Keratinocyte (primary cell): ENCODE measurements at regions not wholly inside any gene's neighbourhood (a gene's known extent, or its start where the extent isn't known, plus 50 kb on each side); places are given as distances from the start of the nearest gene placed in this dataset.

Source experiments
- DNase-seq: peaks from one replicate; pipeline ENCODE4 v3.0.0-alpha.2; 2011; ENCODE audit warnings: low read depth, missing footprints, low spot score
- FAIRE-seq: peaks from 2 replicates; lab custom pipeline; 2011; peaks lifted over from hg19 to GRCh38; lab: Jason Lieb, UNC
- H2AFZ ChIP-seq: 2 replicates; pipeline ENCODE4 v1.6.0; 2012; ENCODE audit warnings: low read length, control low read depth, inconsistent platforms; ENCODE audit not compliant: control insufficient read depth
- H3K27ac ChIP-seq: 2 replicates; pipeline ENCODE4 v1.5.1; 2011; ENCODE audit warnings: low read length; ENCODE audit not compliant: control insufficient read depth, insufficient read depth
- H3K27me3 ChIP-seq: 3 replicates; pipeline ENCODE4 v1.6.0; 2011; ENCODE audit warnings: low read length; ENCODE audit not compliant: control insufficient read depth, insufficient read depth; ENCODE audit errors: extremely low read depth
- H3K36me3 ChIP-seq, 2 experiments: 2 replicates in 1 of 2; 3 replicates in 1 of 2; pipeline ENCODE4 v1.5.1; 2011; ENCODE audit warnings: low read length in 2 of 2, mild to moderate bottlenecking in 1 of 2; ENCODE audit not compliant: control insufficient read depth in 2 of 2, insufficient read depth in 2 of 2; ENCODE audit errors: extremely low read depth in 1 of 2
- H3K4me1 ChIP-seq: 3 replicates; pipeline ENCODE4 v1.5.1; 2011; ENCODE audit warnings: low read length; ENCODE audit not compliant: control insufficient read depth, insufficient read depth; ENCODE audit errors: extremely low read depth
- H3K4me2 ChIP-seq: 3 replicates; pipeline ENCODE4 v1.6.0; 2011; ENCODE audit warnings: low read depth, low read length; ENCODE audit not compliant: control insufficient read depth, insufficient read depth; ENCODE audit errors: extremely low read depth
- H3K4me3 ChIP-seq, 3 experiments: fragments of 200-600 bp in 1 of 3; sonication (generic) in 1 of 3; 2 replicates in 2 of 3; 3 replicates in 1 of 3; pipeline ENCODE4 v1.5.1; 2011 to 2016; ENCODE audit warnings: low read length in 3 of 3, mild to moderate bottlenecking in 3 of 3, control low read depth in 2 of 3, inconsistent platforms in 1 of 3, low read depth in 1 of 3, mixed read lengths in 1 of 3, mixed run types in 1 of 3, moderate library complexity in 1 of 3; ENCODE audit not compliant: control insufficient read depth in 2 of 3, insufficient read depth in 2 of 3; ENCODE audit errors: extremely low read depth in 1 of 3
- H3K79me2 ChIP-seq: 2 replicates; pipeline ENCODE4 v1.6.0; 2012; ENCODE audit warnings: low read length; ENCODE audit not compliant: control insufficient read depth, insufficient read depth
- H3K9ac ChIP-seq: 3 replicates; pipeline ENCODE4 v1.6.0; 2011; ENCODE audit warnings: low read length; ENCODE audit not compliant: control insufficient read depth, insufficient read depth; ENCODE audit errors: extremely low read depth
- H3K9me1 ChIP-seq: 3 replicates; pipeline ENCODE4 v1.6.0; 2011; ENCODE audit warnings: low read length; ENCODE audit not compliant: control insufficient read depth, insufficient read depth; ENCODE audit errors: extremely low read depth
- H3K9me3 ChIP-seq: 2 replicates; pipeline ENCODE4 v1.5.1; 2012; ENCODE audit warnings: low read depth, low read length; ENCODE audit not compliant: control insufficient read depth
- H4K20me1 ChIP-seq: 3 replicates; pipeline ENCODE4 v1.6.0; 2011; ENCODE audit warnings: low read length; ENCODE audit not compliant: control insufficient read depth, insufficient read depth; ENCODE audit errors: extremely low read depth
- EZH2 ChIP-seq: IDR thresholded peaks from one replicate; pipeline ENCODE4 v1.6.1; 2012; ENCODE audit warnings: inconsistent platforms, mild to moderate bottlenecking, low read length, moderate library complexity
- dilution Hi-C: fragments of 300-500 bp; cut with MboI; formaldehyde crosslinking; loops from one replicate; pipeline ENCODE4 v1.7.0; 2020; ENCODE audit warnings: low sequenced_read_pairs; ENCODE audit not compliant: extremely low pct_ligation_motif_present
- TF ChIP-seq, protein P1 (sequence below), 3 experiments: IDR thresholded peaks in 1 of 3; conservative IDR thresholded peaks in 1 of 3; optimal IDR thresholded peaks in 1 of 3; 2 replicates in 2 of 3; 3 replicates in 1 of 3; pipeline versions ENCODE3 to v1.5.1; 2011; ENCODE audit warnings: low read length in 3 of 3, mild to moderate bottlenecking in 3 of 3, moderate library complexity in 2 of 3, control low read depth in 1 of 3, inconsistent platforms in 1 of 3; ENCODE audit not compliant: insufficient read depth in 2 of 3; ENCODE audit errors: extremely low read depth in 1 of 3

DNA sequence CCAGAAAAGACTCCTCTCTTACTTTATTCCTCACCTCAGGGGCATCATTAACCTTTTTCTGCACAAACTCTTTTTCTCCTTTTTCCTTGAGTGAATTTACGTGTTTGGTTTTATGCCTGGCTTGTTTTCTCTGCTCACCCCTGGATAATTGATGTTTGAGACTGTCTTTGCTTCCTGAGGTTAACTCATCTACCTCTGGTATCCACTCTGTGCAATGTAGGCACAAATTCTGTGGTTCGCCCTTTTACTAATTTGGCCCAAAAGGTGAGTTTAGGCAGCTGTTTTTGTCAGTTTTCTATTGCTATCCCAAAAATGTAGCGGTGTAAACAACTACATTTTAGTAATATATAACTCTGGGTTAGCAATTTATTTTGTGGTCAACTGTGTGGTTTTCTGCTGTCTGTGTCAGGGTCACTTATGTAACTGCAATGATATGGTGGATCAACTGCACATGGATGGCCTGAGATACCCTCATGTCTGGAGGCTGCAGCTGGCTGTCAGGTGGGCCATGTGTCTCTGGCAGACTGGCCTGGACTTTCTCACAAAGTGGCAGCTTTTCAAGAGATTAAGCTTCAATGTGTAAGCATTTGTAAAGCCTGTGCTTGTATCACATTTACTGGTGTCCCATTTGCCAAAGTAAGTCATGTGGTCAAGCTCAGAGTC, 329.7 kb downstream of the FSIP2 start:
- TF ChIP-seq, protein P1, sequence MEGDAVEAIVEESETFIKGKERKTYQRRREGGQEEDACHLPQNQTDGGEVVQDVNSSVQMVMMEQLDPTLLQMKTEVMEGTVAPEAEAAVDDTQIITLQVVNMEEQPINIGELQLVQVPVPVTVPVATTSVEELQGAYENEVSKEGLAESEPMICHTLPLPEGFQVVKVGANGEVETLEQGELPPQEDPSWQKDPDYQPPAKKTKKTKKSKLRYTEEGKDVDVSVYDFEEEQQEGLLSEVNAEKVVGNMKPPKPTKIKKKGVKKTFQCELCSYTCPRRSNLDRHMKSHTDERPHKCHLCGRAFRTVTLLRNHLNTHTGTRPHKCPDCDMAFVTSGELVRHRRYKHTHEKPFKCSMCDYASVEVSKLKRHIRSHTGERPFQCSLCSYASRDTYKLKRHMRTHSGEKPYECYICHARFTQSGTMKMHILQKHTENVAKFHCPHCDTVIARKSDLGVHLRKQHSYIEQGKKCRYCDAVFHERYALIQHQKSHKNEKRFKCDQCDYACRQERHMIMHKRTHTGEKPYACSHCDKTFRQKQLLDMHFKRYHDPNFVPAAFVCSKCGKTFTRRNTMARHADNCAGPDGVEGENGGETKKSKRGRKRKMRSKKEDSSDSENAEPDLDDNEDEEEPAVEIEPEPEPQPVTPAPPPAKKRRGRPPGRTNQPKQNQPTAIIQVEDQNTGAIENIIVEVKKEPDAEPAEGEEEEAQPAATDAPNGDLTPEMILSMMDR (optimal IDR thresholded peaks at IDR 0.05 in 1 of 3, IDR thresholded peaks at IDR 0.05 in 1 of 3, conservative IDR thresholded peaks at IDR 0.05 in 1 of 3; ENCODE audit: extremely low read depth in 1 of 3, insufficient read depth in 2 of 3, low read length in 3 of 3): no peak
- TF ChIP-seq EZH2: no peak
- H3K36me3 ChIP-seq: no peaks in the 10 kb centered on the region
- DNase-seq: no peak
- H3K27ac ChIP-seq: no peak overlapping the region
- dilution Hi-C loops: no loop called here
- no peak overlapping the region for H3K9ac ChIP-seq
- no peaks in the 10 kb centered on the region for H3K9me1 ChIP-seq
- no peaks in the 10 kb centered on the region for H3K27me3 ChIP-seq
- no peak overlapping the region for H3K4me3 ChIP-seq
- FAIRE-seq: no peak
- H3K9me3 ChIP-seq: no peaks in the 10 kb centered on the region
- H3K4me2 ChIP-seq: no peak overlapping the region
- H3K4me1 ChIP-seq: no peaks in the 10 kb centered on the region
- no peak overlapping the region for H2AFZ ChIP-seq
- H3K79me2 ChIP-seq: no peaks in the 10 kb centered on the region
- no peaks in the 10 kb centered on the region for H4K20me1 ChIP-seq

DNA sequence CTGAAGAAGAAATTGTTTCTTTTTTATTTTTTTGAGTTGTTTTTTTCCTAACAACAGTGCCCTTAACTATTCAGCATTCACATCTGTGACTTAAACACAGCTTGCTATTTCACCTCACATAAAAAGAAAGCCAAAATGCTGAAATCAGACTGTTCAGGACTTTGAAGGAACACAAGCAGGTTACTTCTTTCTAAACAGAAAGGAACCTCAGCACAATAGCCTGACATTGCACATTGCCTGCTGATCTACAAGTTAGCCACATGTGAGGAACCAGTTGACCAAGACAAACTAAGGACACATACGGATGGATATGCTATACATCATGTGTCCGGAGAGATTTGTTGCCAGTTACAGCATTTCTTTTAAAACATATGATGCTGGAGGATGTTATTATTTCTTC, 331.1 kb downstream of the FSIP2 start:
- no peak overlapping the region for H3K27ac ChIP-seq
- DNase-seq: no peak
- H3K4me1 ChIP-seq: no peaks in the 10 kb centered on the region
- no peaks in the 10 kb centered on the region for H3K79me2 ChIP-seq
- no peaks in the 10 kb centered on the region for H3K9me3 ChIP-seq
- no peak for FAIRE-seq
- H4K20me1 ChIP-seq: no peaks in the 10 kb centered on the region
- H3K36me3 ChIP-seq: no peaks in the 10 kb centered on the region
- TF ChIP-seq, protein P1 (optimal IDR thresholded peaks at IDR 0.05 in 1 of 3, IDR thresholded peaks at IDR 0.05 in 1 of 3, conservative IDR thresholded peaks at IDR 0.05 in 1 of 3; ENCODE audit: extremely low read depth in 1 of 3, insufficient read depth in 2 of 3, low read length in 3 of 3): no peak
- TF ChIP-seq EZH2: no peak
- no peak overlapping the region for H3K9ac ChIP-seq
- H2AFZ ChIP-seq: no peak overlapping the region
- dilution Hi-C loops: no loop called here
- H3K4me2 ChIP-seq: no peak overlapping the region
- no peak overlapping the region for H3K4me3 ChIP-seq
- H3K9me1 ChIP-seq: no peaks in the 10 kb centered on the region
- no peaks in the 10 kb centered on the region for H3K27me3 ChIP-seq
